ENCODE measurements at regions not wholly inside any gene's neighbourhood (a gene's known extent, or its start where the extent isn't known, plus 50 kb on each side); places are given as distances from the start of the nearest gene placed in this dataset.

DNA sequence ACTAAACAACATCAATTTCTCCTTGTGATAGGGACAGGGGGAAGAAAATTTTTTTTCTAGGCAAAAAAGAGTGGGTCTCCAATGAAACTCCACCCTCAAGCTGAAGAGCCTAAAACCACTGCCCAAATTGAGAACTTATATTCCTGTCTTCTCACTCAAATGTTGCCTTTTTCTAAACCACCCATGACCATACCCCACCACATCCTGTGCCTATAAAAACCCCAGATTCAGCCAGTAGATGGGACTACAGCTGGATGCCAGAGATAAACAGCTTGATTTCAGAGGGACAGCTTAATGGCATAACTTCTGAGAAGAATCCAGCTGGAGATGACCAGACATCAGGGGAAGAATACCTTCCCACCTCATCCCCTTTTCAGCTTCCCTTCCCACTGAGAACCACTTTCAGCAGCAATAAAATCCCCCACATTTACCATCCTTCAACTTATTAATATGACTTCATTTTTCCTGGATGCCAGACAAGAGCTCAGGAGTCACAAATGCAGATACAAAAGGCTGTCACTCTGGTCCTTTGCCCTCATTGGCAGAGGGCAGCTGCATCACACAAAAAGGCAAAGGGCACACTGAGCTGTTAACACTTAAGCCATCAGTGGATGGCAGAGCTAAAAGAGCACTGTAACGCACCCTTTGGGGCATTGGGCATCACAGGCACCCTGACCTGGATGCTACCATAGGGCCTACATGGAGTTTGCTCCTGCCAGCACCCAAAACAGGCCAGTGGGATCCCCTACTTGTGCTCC is 972.5 kb upstream of the CTNND2 start:
- Histone ChIP-seq H3K27me3 (ENCODE audit: insufficient read depth, poor library complexity, severe bottlenecking) (no peaks in the 10 kb centered on the region), H3K4me3 (replicated peaks; ENCODE audit: insufficient read depth, low read length) (no peak overlapping the region), H3K27ac (replicated peaks) (no peak overlapping the region)
- no peak for DNase-seq (ENCODE audit: low read depth in 1 of 2, low spot score in 1 of 2)
- TF ChIP-seq, protein P1, sequence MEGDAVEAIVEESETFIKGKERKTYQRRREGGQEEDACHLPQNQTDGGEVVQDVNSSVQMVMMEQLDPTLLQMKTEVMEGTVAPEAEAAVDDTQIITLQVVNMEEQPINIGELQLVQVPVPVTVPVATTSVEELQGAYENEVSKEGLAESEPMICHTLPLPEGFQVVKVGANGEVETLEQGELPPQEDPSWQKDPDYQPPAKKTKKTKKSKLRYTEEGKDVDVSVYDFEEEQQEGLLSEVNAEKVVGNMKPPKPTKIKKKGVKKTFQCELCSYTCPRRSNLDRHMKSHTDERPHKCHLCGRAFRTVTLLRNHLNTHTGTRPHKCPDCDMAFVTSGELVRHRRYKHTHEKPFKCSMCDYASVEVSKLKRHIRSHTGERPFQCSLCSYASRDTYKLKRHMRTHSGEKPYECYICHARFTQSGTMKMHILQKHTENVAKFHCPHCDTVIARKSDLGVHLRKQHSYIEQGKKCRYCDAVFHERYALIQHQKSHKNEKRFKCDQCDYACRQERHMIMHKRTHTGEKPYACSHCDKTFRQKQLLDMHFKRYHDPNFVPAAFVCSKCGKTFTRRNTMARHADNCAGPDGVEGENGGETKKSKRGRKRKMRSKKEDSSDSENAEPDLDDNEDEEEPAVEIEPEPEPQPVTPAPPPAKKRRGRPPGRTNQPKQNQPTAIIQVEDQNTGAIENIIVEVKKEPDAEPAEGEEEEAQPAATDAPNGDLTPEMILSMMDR (IDR thresholded peaks at IDR 0.05; ENCODE audit: insufficient read depth, low read length), result no peak
- TF ChIP-seq POLR2AphosphoS5 (IDR thresholded peaks at IDR 0.05; ENCODE audit: low read depth), result no peak
- TF ChIP-seq, protein P2, sequence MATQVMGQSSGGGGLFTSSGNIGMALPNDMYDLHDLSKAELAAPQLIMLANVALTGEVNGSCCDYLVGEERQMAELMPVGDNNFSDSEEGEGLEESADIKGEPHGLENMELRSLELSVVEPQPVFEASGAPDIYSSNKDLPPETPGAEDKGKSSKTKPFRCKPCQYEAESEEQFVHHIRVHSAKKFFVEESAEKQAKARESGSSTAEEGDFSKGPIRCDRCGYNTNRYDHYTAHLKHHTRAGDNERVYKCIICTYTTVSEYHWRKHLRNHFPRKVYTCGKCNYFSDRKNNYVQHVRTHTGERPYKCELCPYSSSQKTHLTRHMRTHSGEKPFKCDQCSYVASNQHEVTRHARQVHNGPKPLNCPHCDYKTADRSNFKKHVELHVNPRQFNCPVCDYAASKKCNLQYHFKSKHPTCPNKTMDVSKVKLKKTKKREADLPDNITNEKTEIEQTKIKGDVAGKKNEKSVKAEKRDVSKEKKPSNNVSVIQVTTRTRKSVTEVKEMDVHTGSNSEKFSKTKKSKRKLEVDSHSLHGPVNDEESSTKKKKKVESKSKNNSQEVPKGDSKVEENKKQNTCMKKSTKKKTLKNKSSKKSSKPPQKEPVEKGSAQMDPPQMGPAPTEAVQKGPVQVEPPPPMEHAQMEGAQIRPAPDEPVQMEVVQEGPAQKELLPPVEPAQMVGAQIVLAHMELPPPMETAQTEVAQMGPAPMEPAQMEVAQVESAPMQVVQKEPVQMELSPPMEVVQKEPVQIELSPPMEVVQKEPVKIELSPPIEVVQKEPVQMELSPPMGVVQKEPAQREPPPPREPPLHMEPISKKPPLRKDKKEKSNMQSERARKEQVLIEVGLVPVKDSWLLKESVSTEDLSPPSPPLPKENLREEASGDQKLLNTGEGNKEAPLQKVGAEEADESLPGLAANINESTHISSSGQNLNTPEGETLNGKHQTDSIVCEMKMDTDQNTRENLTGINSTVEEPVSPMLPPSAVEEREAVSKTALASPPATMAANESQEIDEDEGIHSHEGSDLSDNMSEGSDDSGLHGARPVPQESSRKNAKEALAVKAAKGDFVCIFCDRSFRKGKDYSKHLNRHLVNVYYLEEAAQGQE (IDR thresholded peaks at IDR 0.05; ENCODE audit: insufficient replicate concordance, low read depth), result no peak
- TF ChIP-seq SPI1 (IDR thresholded peaks at IDR 0.05; ENCODE audit: borderline replicate concordance, low read depth), result no peak
- no peak for TF ChIP-seq GABPA (IDR thresholded peaks at IDR 0.05; ENCODE audit: low read depth)

DNA sequence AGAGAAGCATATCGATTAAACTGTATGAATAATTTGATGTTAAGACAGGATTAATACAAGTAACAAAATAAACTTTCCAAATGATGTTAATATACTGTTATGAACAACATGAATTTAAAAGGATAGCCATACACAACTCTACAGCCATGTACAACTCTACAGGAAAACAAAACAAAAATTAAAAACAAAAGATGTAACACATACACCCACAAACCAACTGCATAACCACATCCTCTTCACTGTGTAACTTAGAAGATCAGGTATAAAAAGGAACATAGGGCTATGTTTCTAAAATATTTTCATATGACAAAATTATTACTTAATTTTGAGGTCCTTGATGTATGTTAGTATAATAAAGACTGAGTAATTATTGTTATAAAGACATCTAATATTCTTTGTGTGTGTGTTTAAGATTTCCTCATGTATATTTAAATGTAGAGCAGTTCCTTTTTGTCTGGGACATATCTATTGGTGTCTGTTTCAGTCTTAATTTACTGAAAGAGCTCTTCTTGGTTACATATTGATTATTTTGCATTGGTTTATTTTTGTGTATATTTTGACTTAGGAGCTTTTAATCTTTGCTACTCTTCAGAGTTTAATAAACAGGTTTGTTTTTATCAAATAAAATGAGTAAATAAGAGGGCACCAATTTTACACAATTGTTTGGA is 966.8 kb upstream of the CTNND2 start:
- H3K4me3 ChIP-seq (replicated peaks; ENCODE audit: insufficient read depth, low read length), result no peak overlapping the region
- no peak overlapping the region for H3K27ac ChIP-seq (replicated peaks)
- TF ChIP-seq GABPA (IDR thresholded peaks at IDR 0.05; ENCODE audit: low read depth) (no peak), SPI1 (IDR thresholded peaks at IDR 0.05; ENCODE audit: borderline replicate concordance, low read depth) (no peak), POLR2AphosphoS5 (IDR thresholded peaks at IDR 0.05; ENCODE audit: low read depth) (no peak)
- TF ChIP-seq, protein P2 (IDR thresholded peaks at IDR 0.05; ENCODE audit: insufficient replicate concordance, low read depth), result no peak
- no peaks in the 10 kb centered on the region for H3K27me3 ChIP-seq (ENCODE audit: insufficient read depth, poor library complexity, severe bottlenecking)
- no peak for DNase-seq (ENCODE audit: low read depth in 1 of 2, low spot score in 1 of 2)

- Histone ChIP-seq H3K27me3 (ENCODE audit: insufficient read depth, poor library complexity, severe bottlenecking) (no peaks in the 10 kb centered on the region), H3K27ac (replicated peaks) (no peak overlapping the region), H3K4me3 (replicated peaks; ENCODE audit: insufficient read depth, low read length) (no peak overlapping the region)
- DNase-seq (ENCODE audit: low read depth in 1 of 2, low spot score in 1 of 2), result no peak
- no peak for TF ChIP-seq GABPA (IDR thresholded peaks at IDR 0.05; ENCODE audit: low read depth)
- TF ChIP-seq POLR2AphosphoS5 (IDR thresholded peaks at IDR 0.05; ENCODE audit: low read depth), result no peak
- TF ChIP-seq, protein P2 (IDR thresholded peaks at IDR 0.05; ENCODE audit: insufficient replicate concordance, low read depth), result no peak
- no peak for TF ChIP-seq SPI1 (IDR thresholded peaks at IDR 0.05; ENCODE audit: borderline replicate concordance, low read depth)
- TF ChIP-seq, protein P1 (IDR thresholded peaks at IDR 0.05; ENCODE audit: insufficient read depth, low read length), result no peak
Measured at GRCh38 chr5:12865529-12865928, 961.3 kb upstream of the CTNND2 start.
